ENCODE measurements at regions not wholly inside any gene's neighbourhood (a gene's known extent, or its start where the extent isn't known, plus 50 kb on each side); places are given as distances from the start of the nearest gene placed in this dataset.
"Not testable (repeated sequence)": the region's sequence is repeated elsewhere in the genome, so short reads cannot be mapped to it uniquely, and the experiment has no call there.

- not testable (repeated sequence) for DNase-seq (ENCODE audit: low spot score)
Observed at GRCh38 chr6:158881884-158882283, 62.7 kb upstream of the EZR start.

GRCh38 chr6:158881276-158881675 is 62.1 kb upstream of the EZR start:
- not testable (repeated sequence) for DNase-seq (ENCODE audit: low spot score)

GRCh38 chr6:158879180-158879579 is 60.0 kb upstream of the EZR start:
- peak; percentile 44 for DNase-seq (ENCODE audit: low spot score)

GRCh38 chr6:158877716-158878115 is 58.5 kb upstream of the EZR start:
- DNase-seq (ENCODE audit: low spot score), result no peak

GRCh38 chr6:158876886-158877285 is 57.7 kb upstream of the EZR start:
- DNase-seq (ENCODE audit: low spot score), result no peak

GRCh38 chr6:158870649-158870957 is 51.4 kb upstream of the EZR start:
- DNase-seq (ENCODE audit: low spot score), result no peak

- DNase-seq (ENCODE audit: low spot score), result peak; percentile 98
Observed at GRCh38 chr6:158869826-158870648, 50.9 kb upstream of the EZR start.

GRCh38 chr6:158868890-158869825 is 50.0 kb upstream of the EZR start:
- DNase-seq (ENCODE audit: low spot score), result no peak
